OCI-M2 (cell line): ENCODE measurements at regions not wholly inside any gene's neighbourhood (a gene's known extent, or its start where the extent isn't known, plus 50 kb on each side); places are given as distances from the start of the nearest gene placed in this dataset.

ENCODE experiments used
- DNase-seq: peaks from one replicate; lab custom pipeline; 2025; ENCODE audit not compliant: unreplicated experiment; lab: John Stamatoyannopoulos, UW

GRCh38 chr5:155290937-155291336, 277.4 kb downstream of the KIF4B start:
- DNase-seq = no peak

DNA sequence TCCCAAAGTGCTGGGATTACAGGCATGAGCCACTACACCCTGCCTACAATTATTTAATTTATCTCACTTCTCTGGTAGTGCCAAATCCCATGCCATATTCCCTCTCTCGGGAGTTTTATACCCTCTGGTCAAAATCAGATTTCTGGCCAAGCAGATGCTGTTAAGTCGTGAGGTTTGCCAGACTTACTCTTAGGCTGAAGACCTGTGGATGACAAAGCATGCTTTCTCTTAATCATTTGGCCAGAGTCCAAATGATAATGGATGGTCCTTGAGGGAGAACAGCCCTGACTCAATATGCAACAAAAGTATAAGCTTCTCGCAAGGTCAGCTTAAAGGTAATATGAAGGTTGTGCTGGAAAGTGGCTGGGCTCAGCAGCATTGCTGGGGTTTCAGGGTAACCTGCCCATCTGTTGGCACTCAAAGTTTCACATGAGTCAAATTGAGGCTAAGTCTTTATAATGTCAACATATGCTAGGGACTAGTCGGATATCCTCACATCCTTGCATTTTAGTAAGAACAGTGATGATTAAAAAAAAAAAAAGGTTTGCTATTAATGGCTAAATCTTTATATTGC, 280.1 kb downstream of the KIF4B start:
- DNase-seq = no peak

DNA sequence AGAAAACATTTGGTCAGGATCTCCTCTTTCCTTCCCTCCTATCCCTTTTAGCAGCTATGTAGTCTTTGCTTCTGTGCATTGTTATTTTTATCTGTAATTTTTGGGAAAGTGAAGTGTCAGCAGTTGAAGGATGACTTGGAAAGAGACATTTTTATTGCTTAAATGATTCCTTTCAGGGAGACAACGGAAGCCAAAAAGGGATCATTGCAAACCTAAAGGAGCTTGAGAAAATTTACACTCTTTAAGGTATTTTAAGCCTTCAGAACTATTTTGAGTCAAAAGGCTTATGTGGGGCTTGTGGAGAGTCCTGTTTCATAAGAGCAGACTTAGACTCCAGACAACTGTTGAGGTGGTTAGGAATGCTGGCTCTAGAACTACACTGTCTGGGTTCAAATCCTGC, 281.6 kb downstream of the KIF4B start:
- DNase-seq = no peak

DNA sequence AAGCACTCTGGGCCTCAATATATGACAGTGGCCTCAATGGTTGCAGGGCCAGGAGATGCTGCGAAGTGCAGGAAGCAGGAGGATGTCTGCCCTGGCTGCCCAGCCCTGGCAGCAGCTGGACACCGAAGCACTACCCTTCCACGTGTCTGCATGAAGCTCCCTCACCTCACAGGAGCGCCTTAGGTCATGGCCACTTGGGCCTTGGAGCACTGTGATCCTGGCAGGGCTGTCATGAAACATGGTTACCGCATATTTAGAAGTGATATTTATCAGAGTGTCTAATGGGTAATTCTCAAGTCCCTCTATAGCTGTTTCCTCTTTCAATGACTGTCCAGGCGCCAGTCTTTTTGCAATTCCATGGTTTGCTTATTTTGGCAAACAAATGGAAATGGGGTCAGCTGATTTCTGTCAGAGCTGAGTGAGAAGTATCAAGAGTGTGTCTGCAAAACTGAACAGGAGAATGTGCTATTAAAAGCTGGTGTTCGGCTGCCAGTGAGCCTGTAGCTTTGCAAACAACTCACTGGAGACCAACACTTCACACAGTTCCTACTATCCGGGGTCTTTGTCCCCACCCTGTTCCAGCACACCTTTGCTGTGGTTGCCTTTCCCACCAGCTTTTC, 285.9 kb downstream of the KIF4B start:
- no peak for DNase-seq

GRCh38 chr5:155303120-155303519, 289.6 kb downstream of the KIF4B start:
- DNase-seq = no peak

- no peak for DNase-seq
Measured at GRCh38 chr5:155307229-155307628, 293.7 kb downstream of the KIF4B start.

- DNase-seq = no peak
Measured at GRCh38 chr5:155308289-155308688, 294.7 kb downstream of the KIF4B start.

- no peak for DNase-seq
Measured at GRCh38 chr5:155309021-155309746, 295.6 kb downstream of the KIF4B start.

- DNase-seq = no peak
Measured at GRCh38 chr5:155311721-155312120, 298.2 kb downstream of the KIF4B start.

DNA sequence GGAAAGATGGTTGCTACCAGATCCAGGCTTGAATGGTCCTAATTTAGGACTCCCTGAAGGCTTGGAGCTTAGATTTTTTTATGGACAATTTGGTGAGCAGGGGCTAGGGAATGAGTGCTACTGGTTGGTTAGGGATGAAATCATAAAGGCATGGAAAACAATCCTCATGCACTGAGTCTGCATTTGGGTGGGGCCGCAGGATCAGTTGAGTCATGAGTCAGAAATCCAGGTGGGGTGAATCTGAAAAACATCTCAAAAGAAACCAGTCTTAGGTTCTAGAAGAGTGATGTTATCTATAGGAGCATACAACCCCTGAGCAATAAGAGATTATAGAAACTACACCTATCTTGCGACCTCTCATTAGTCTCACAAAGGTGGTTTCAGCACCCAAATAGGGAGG, 300.0 kb downstream of the KIF4B start:
- DNase-seq = no peak

- no peak for DNase-seq
Measured at GRCh38 chr5:155316070-155316714, 302.6 kb downstream of the KIF4B start.

DNA sequence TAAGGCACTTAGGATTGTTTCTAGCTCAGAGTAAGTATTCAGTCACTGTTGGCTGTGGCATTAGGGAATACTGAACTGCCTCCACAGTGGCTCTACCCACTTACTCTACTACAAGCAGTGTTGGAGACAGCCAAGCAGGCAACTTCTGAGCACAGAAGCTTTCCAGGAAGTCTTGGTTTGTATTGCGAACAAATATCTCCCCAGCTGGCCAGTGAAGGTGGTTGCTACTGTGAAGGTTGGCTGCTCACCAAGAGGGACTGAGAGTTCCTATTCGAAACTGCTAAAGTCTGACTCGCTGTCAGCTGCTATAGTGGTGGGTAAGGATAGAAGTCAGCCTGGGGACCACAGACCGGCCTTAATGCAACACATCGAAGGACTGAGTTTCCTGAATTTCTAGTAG, 319.1 kb downstream of the KIF4B start:
- no peak for DNase-seq

DNA sequence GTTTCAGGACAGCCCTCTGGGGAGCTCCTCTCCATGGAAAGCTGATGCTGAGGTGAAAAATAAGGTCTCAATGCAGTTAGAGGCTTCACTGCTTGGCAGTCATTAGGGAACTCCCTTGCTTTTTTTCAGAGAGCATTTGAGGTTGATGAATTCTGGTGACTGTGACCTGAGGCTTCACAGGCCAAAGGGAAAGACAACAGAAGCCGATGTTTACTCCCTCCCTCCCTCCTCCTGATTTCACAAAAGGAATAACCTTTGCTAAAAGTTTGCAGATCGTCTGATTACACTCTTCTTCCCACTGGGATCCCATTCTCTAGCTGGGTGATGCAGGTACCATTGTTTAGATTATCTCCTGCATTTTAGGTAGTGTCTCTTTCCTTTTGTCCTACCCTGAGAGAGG, 329.4 kb downstream of the KIF4B start:
- DNase-seq = no peak

GRCh38 chr5:155343468-155343867, 329.9 kb downstream of the KIF4B start:
- DNase-seq = no peak

DNA sequence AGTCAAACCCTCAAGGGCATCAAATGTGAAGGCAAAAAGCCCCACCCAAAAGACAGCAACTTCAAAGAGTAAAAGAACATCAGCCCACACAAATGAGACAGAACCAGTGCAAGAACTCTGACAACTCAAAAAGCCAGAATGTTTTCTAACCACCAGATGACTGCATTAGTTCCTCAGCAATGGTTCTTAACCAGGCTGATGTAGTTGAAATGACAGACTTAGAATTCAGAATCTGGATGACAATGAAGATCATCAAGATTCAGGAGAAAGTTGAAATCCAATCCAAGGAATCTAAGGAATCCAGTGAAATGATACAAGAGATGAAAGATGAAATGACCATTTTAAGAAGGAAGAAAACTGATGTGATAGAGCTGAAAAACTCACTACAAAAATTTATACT, 339.7 kb downstream of the KIF4B start:
- DNase-seq = no peak

GRCh38 chr5:155366096-155366495, 352.5 kb downstream of the KIF4B start:
- no peak for DNase-seq

DNA sequence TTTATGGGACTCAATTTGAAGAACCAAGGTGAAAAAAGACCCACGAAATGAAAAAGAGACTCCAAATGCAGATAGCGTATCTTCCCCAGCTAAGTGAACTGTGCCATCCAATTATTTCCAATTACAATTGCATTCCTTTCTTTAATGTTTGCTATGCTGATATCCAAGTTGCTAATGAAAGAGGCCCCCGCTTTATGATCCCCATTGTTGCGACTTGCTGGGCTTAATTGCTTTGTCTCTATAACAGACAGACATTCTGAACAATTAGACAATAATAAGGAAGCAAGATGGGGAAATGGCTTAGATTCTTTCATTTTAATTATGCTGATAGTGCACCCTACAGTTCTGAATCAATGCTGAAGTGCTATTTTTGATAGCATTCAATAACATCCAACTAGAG, 354.3 kb downstream of the KIF4B start:
- DNase-seq = no peak

DNA sequence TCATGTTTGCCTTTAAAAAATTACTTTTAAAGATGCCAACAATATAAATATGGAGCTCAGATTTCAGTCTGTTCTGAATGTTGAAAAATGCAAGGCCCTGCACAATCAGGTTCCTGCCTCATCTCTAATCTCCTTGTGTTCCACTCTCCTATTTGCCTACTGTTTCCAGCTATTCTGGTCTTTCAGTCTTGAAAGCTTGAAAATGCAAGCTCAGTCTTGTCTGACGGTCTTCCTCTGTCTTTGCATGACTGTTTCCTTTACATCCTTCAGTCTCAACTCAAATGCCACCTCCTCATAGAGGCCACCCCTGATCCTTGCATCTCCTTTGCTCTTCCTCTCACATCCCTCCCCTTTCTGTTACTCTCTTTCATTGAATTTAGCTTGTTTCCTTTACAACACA, 354.9 kb downstream of the KIF4B start:
- DNase-seq = no peak

DNA sequence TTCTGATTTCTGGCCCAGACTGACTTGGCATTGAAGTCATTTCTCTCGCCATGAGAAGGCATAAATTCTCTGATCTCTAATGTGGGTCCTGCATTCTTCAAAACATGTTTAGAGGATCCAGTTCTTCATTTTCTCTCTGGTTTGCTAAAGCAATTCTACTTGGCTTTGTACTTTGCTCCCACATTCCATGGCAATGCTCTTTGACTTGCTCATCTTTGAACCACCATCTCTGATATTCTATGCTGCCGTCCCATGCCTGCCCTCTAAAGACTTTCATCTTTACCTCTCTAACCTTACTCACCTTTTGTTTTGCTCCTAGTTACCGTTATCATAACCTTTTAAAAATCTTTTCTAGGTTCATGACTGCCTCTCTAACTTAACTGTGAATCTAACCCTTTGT, 366.9 kb downstream of the KIF4B start:
- DNase-seq = no peak

DNA sequence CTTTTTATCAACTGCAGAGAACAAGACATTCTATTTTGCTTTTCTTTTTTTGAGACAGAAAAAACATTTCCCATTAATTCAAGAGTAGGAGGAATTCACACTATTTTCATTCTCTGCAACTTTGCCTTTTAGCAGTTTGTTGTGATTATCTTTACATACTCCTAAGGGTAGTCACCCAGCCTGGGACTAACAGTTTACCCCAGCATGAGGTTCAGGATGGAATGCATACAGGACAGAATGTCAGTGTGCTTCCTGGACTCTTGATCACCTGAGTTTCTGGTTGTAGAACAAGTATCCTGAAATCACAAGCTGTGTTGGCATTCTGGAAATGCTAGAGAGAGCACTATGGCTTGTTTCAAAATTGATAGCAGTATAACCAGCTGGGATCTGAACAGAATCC, 368.1 kb downstream of the KIF4B start:
- DNase-seq = no peak

DNA sequence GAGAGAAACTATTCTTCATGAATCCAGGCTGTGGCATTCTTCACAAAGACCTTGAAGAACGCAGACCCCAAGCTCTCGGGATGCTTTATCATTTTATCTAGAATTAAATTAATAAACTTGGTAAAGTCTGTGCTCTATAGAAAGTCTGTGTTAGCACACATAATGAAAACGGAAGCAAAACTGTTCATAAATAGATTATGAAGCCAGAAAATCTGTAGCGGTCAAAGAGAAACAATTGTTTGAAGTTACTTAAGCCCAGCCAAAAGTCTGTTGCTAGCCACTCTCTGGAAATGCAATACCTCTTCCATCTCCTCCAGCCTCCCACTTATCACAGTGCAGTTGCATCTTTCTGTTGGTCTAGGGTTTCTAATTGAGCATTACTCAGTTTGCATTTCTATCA, 375.9 kb downstream of the KIF4B start:
- DNase-seq = no peak

GRCh38 chr5:155394727-155395126, 381.2 kb downstream of the KIF4B start:
- DNase-seq = no peak
